Hepatocyte (in vitro differentiated cells): ENCODE measurements at regions not wholly inside any gene's neighbourhood (a gene's known extent, or its start where the extent isn't known, plus 50 kb on each side); places are given as distances from the start of the nearest gene placed in this dataset.
"Not testable (repeated sequence)": the region's sequence is repeated elsewhere in the genome, so short reads cannot be mapped to it uniquely, and the experiment has no call there.

Experiments used
- DNase-seq: peaks from one replicate; pipeline ENCODE4 v3.0.0-alpha.2; 2016; ENCODE audit warnings: low spot score
- H2AFZ ChIP-seq: fragments of 200-600 bp; sonication (generic); 2 replicates; pipeline ENCODE4 v1.6.0; 2016; ENCODE audit warnings: antibody characterized with exemption, mild to moderate bottlenecking
- H3K27ac ChIP-seq: fragments of 200-600 bp; sonication (generic); 2 replicates; pipeline ENCODE4 v1.5.1; 2016; ENCODE audit warnings: mild to moderate bottlenecking
- H3K27me3 ChIP-seq: fragments of 200-600 bp; sonication (generic); 2 replicates; pipeline ENCODE4 v1.6.1; 2016
- H3K36me3 ChIP-seq: fragments of 200-600 bp; sonication (generic); replicated peaks from 2 replicates; pipeline ENCODE4 v1.5.1; 2016; ENCODE audit warnings: low read depth; ENCODE audit not compliant: insufficient read depth
- H3K4me1 ChIP-seq: fragments of 200-600 bp; sonication (generic); 2 replicates; pipeline ENCODE4 v1.5.1; 2016; ENCODE audit warnings: mild to moderate bottlenecking, moderate library complexity; ENCODE audit not compliant: insufficient read depth
- H3K4me2 ChIP-seq: fragments of 200-600 bp; sonication (generic); 2 replicates; pipeline ENCODE4 v1.6.0; 2016
- H3K4me3 ChIP-seq: fragments of 200-600 bp; sonication (generic); 2 replicates; pipeline ENCODE4 v1.5.1; 2016; ENCODE audit warnings: mild to moderate bottlenecking
- H3K79me2 ChIP-seq: fragments of 200-600 bp; sonication (generic); 2 replicates; pipeline ENCODE4 v1.6.0; 2017; ENCODE audit warnings: mild to moderate bottlenecking
- H3K9me2 ChIP-seq: fragments of 200-600 bp; sonication (generic); replicated peaks from 2 replicates; pipeline ENCODE4 v1.6.0; 2017; ENCODE audit warnings: mild to moderate bottlenecking; ENCODE audit not compliant: insufficient read depth
- H3K9me3 ChIP-seq: fragments of 200-600 bp; sonication (generic); 2 replicates; pipeline ENCODE4 v1.5.1; 2016; ENCODE audit warnings: low read depth, mild to moderate bottlenecking
- H4K20me1 ChIP-seq: fragments of 200-600 bp; sonication (generic); 2 replicates; pipeline ENCODE4 v1.6.0; 2016; ENCODE audit warnings: mild to moderate bottlenecking; ENCODE audit not compliant: insufficient read depth, poor library complexity, severe bottlenecking
- CTCF ChIP-seq: fragments of 200-600 bp; sonication (generic); IDR thresholded peaks from 2 replicates; pipeline ENCODE4 v1.5.1; 2016; ENCODE audit warnings: antibody characterized with exemption, mild to moderate bottlenecking; ENCODE audit not compliant: poor library complexity
- EZH2 ChIP-seq: fragments of 200-600 bp; sonication (generic); IDR thresholded peaks from 2 replicates; pipeline ENCODE4 v1.6.1; 2016; ENCODE audit warnings: antibody characterized with exemption, mild to moderate bottlenecking, borderline replicate concordance
- EZH2phosphoT487 ChIP-seq: fragments of 200-600 bp; sonication (generic); IDR thresholded peaks from one replicate; pipeline ENCODE4 v1.6.1; 2018; ENCODE audit warnings: antibody characterized with exemption, mild to moderate bottlenecking, low read depth, moderate library complexity; ENCODE audit not compliant: unreplicated experiment, severe bottlenecking
- WGBS: methylation state at CpG from one replicate; pipeline ENCODE4 v1.1.6; 2016; ENCODE audit warnings: low lambda C conversion rate; ENCODE audit errors: missing lambda C conversion rate; 5-methylcytosine and 5-hydroxymethylcytosine counted together

GRCh38 chr4:12359420-12359819 lies 930.7 kb upstream of the HS3ST1 start:
- H2AFZ ChIP-seq = no peak overlapping the region
- no peaks in the 10 kb centered on the region for H3K9me3 ChIP-seq
- H3K4me2 ChIP-seq = no peak overlapping the region
- WGBS = 58% methylated on average over 3 of the region's 3 CpGs
- H3K9me2 ChIP-seq = no peaks in the 10 kb centered on the region
- no peak overlapping the region for H3K4me3 ChIP-seq
- no peaks in the 10 kb centered on the region for H3K4me1 ChIP-seq
- no peaks in the 10 kb centered on the region for H3K27me3 ChIP-seq
- no peaks in the 10 kb centered on the region for H4K20me1 ChIP-seq
- no peaks in the 10 kb centered on the region for H3K79me2 ChIP-seq
- TF ChIP-seq EZH2phosphoT487 = no peak
- no peak for TF ChIP-seq CTCF
- TF ChIP-seq EZH2 = no peak
- H3K27ac ChIP-seq = no peak overlapping the region
- H3K36me3 ChIP-seq = no peaks in the 10 kb centered on the region
- no peak for DNase-seq

GRCh38 chr4:12333083-12333482 lies 904.4 kb upstream of the HS3ST1 start:
- H3K79me2 ChIP-seq, H3K36me3 ChIP-seq, H3K4me2 ChIP-seq, DNase-seq, H3K9me2 ChIP-seq, H3K27ac ChIP-seq, H3K27me3 ChIP-seq, H3K4me1 ChIP-seq, H2AFZ ChIP-seq, H3K4me3 ChIP-seq, H4K20me1 ChIP-seq, H3K9me3 ChIP-seq: not testable (repeated sequence)
- 97% methylated on average over 2 of the region's 2 CpGs for WGBS

- WGBS = 54% methylated on average over 1 of the region's 1 CpG
These were observed 896.3 kb upstream of the HS3ST1 start for GRCh38 chr4:12324965-12325364.

GRCh38 chr4:12319765-12320164 lies 891.1 kb upstream of the HS3ST1 start:
- Histone ChIP-seq H3K27ac (no peak overlapping the region), H4K20me1 (no peaks in the 10 kb centered on the region), H3K36me3 (no peaks in the 10 kb centered on the region), H3K4me3 (no peak overlapping the region), H3K9me3 (no peaks in the 10 kb centered on the region), H2AFZ (no peak overlapping the region), H3K4me2 (no peak overlapping the region), H3K79me2 (no peaks in the 10 kb centered on the region), H3K9me2 (no peaks in the 10 kb centered on the region), H3K27me3 (no peaks in the 10 kb centered on the region), H3K4me1 (no peaks in the 10 kb centered on the region)
- TF ChIP-seq EZH2 (no peak), CTCF (no peak), EZH2phosphoT487 (no peak)
- WGBS = 76% methylated on average over 4 of the region's 4 CpGs
- DNase-seq = no peak

More at GRCh38 chr4:12324965-12325364, 896.3 kb upstream of the HS3ST1 start:
- no peaks in the 10 kb centered on the region for H3K36me3 ChIP-seq
- H3K4me2 ChIP-seq = no peak overlapping the region
- H3K4me1 ChIP-seq = no peaks in the 10 kb centered on the region
- no peaks in the 10 kb centered on the region for H3K9me3 ChIP-seq
- H3K27me3 ChIP-seq = no peaks in the 10 kb centered on the region
- H3K79me2 ChIP-seq = no peaks in the 10 kb centered on the region
- DNase-seq = no peak
- no peak overlapping the region for H3K4me3 ChIP-seq
- no peak overlapping the region for H3K27ac ChIP-seq
- no peak for TF ChIP-seq EZH2phosphoT487
- TF ChIP-seq CTCF = no peak
- TF ChIP-seq EZH2 = no peak
- no peak overlapping the region for H2AFZ ChIP-seq
- no peaks in the 10 kb centered on the region for H4K20me1 ChIP-seq
- no peaks in the 10 kb centered on the region for H3K9me2 ChIP-seq
